ENCODE measurements at regions not wholly inside any gene's neighbourhood (a gene's known extent, or its start where the extent isn't known, plus 50 kb on each side); places are given as distances from the start of the nearest gene placed in this dataset.

DNA sequence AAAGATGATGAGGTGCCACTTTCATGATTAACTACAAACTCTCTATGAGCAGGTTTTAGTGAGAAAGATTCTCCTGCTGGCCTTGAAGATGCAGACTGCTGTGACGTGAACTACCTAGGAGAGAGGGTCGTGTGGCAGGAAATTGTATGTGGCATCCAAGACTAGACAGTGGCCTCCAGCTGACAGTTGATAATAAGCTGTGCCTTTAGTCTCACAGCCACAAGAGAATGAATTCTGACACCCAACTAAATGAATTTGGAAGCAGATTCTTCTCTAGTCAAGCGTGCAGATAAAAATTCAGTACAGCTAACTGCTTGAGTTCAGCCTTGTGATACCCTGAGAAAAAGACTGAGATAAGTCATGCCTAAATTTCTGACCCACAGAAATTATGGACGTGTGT, 169.0 kb upstream of the COL3A1 start:
- 68% methylated on average over 4 of the region's 4 CpGs for WGBS (ENCODE audit: low lambda C conversion rate)
- CTCF ChIA-PET, result no interaction called here
- TF ChIP-seq, protein P1, sequence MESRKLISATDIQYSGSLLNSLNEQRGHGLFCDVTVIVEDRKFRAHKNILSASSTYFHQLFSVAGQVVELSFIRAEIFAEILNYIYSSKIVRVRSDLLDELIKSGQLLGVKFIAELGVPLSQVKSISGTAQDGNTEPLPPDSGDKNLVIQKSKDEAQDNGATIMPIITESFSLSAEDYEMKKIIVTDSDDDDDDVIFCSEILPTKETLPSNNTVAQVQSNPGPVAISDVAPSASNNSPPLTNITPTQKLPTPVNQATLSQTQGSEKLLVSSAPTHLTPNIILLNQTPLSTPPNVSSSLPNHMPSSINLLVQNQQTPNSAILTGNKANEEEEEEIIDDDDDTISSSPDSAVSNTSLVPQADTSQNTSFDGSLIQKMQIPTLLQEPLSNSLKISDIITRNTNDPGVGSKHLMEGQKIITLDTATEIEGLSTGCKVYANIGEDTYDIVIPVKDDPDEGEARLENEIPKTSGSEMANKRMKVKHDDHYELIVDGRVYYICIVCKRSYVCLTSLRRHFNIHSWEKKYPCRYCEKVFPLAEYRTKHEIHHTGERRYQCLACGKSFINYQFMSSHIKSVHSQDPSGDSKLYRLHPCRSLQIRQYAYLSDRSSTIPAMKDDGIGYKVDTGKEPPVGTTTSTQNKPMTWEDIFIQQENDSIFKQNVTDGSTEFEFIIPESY (IDR thresholded peaks at IDR 0.05; ENCODE audit: borderline replicate concordance, low read depth), result no peak
- TF ChIP-seq, protein P2, sequence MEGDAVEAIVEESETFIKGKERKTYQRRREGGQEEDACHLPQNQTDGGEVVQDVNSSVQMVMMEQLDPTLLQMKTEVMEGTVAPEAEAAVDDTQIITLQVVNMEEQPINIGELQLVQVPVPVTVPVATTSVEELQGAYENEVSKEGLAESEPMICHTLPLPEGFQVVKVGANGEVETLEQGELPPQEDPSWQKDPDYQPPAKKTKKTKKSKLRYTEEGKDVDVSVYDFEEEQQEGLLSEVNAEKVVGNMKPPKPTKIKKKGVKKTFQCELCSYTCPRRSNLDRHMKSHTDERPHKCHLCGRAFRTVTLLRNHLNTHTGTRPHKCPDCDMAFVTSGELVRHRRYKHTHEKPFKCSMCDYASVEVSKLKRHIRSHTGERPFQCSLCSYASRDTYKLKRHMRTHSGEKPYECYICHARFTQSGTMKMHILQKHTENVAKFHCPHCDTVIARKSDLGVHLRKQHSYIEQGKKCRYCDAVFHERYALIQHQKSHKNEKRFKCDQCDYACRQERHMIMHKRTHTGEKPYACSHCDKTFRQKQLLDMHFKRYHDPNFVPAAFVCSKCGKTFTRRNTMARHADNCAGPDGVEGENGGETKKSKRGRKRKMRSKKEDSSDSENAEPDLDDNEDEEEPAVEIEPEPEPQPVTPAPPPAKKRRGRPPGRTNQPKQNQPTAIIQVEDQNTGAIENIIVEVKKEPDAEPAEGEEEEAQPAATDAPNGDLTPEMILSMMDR (IDR thresholded peaks at IDR 0.05), result no peak
- TF ChIP-seq TEAD4 (IDR thresholded peaks at IDR 0.05; ENCODE audit: borderline replicate concordance, insufficient read depth) (no peak), FOSL2 (IDR thresholded peaks at IDR 0.05; ENCODE audit: borderline replicate concordance, low read depth) (no peak), FOXJ3 (CRISPR knock-in tag; IDR thresholded peaks at IDR 0.05) (no peak), TAF1 (IDR thresholded peaks at IDR 0.05; ENCODE audit: borderline replicate concordance, low read depth, low read length) (no peak), RAD21 (IDR thresholded peaks at IDR 0.05; ENCODE audit: low read length) (no peak), FOXM1 (IDR thresholded peaks at IDR 0.05; ENCODE audit: low read depth) (no peak), POLR2AphosphoS5 (IDR thresholded peaks at IDR 0.05; ENCODE audit: low read depth, low read length) (no peak), CHD2 (IDR thresholded peaks at IDR 0.05; ENCODE audit: low read length, partially characterized antibody) (no peak)
- TF ChIP-seq, protein P3, sequence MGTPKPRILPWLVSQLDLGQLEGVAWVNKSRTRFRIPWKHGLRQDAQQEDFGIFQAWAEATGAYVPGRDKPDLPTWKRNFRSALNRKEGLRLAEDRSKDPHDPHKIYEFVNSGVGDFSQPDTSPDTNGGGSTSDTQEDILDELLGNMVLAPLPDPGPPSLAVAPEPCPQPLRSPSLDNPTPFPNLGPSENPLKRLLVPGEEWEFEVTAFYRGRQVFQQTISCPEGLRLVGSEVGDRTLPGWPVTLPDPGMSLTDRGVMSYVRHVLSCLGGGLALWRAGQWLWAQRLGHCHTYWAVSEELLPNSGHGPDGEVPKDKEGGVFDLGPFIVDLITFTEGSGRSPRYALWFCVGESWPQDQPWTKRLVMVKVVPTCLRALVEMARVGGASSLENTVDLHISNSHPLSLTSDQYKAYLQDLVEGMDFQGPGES (IDR thresholded peaks at IDR 0.05; ENCODE audit: low read depth, low read length), result no peak
- TF ChIP-seq, protein P4, sequence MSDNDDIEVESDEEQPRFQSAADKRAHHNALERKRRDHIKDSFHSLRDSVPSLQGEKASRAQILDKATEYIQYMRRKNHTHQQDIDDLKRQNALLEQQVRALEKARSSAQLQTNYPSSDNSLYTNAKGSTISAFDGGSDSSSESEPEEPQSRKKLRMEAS (IDR thresholded peaks at IDR 0.05; ENCODE audit: low read depth), result no peak
- TF ChIP-seq, protein P5, sequence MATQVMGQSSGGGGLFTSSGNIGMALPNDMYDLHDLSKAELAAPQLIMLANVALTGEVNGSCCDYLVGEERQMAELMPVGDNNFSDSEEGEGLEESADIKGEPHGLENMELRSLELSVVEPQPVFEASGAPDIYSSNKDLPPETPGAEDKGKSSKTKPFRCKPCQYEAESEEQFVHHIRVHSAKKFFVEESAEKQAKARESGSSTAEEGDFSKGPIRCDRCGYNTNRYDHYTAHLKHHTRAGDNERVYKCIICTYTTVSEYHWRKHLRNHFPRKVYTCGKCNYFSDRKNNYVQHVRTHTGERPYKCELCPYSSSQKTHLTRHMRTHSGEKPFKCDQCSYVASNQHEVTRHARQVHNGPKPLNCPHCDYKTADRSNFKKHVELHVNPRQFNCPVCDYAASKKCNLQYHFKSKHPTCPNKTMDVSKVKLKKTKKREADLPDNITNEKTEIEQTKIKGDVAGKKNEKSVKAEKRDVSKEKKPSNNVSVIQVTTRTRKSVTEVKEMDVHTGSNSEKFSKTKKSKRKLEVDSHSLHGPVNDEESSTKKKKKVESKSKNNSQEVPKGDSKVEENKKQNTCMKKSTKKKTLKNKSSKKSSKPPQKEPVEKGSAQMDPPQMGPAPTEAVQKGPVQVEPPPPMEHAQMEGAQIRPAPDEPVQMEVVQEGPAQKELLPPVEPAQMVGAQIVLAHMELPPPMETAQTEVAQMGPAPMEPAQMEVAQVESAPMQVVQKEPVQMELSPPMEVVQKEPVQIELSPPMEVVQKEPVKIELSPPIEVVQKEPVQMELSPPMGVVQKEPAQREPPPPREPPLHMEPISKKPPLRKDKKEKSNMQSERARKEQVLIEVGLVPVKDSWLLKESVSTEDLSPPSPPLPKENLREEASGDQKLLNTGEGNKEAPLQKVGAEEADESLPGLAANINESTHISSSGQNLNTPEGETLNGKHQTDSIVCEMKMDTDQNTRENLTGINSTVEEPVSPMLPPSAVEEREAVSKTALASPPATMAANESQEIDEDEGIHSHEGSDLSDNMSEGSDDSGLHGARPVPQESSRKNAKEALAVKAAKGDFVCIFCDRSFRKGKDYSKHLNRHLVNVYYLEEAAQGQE (IDR thresholded peaks at IDR 0.05; ENCODE audit: low read depth, low read length), result no peak
- TF ChIP-seq, protein P6, sequence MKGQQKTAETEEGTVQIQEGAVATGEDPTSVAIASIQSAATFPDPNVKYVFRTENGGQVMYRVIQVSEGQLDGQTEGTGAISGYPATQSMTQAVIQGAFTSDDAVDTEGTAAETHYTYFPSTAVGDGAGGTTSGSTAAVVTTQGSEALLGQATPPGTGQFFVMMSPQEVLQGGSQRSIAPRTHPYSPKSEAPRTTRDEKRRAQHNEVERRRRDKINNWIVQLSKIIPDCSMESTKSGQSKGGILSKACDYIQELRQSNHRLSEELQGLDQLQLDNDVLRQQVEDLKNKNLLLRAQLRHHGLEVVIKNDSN (IDR thresholded peaks at IDR 0.05; ENCODE audit: borderline replicate concordance, low read depth), result no peak
- Histone ChIP-seq H3K4me3 (ENCODE audit: low read depth in 2 of 2, low read length in 1 of 2) (no peak overlapping the region), H3F3A (replicated peaks; ENCODE audit: insufficient read depth) (peaks cover 17% of the 10 kb centered on the region), H3K4me1 (ENCODE audit: control insufficient read depth in 1 of 2, insufficient read depth in 2 of 2, low read depth in 1 of 2, low read length in 1 of 2) (0 out of 4 replicates have a peak, but pooled peaks cover 0 to 8% of the 10 kb centered on the region in 2 experiments), H3K9me3 (no peaks in the 10 kb centered on the region), H3K9ac (no peak overlapping the region), H3K79me2 (ENCODE audit: insufficient read depth) (no peaks in the 10 kb centered on the region), H4K20me1 (ENCODE audit: insufficient read depth) (no peaks in the 10 kb centered on the region), H3K36me3 (replicated peaks in 1 of 2; ENCODE audit: control insufficient read depth in 1 of 2, insufficient read depth in 2 of 2, low read length in 1 of 2) (no peaks in the 10 kb centered on the region), H3K4me2 (no peak overlapping the region), H3K27ac (ENCODE audit: low read depth in 2 of 2, low read length in 1 of 2) (no peak overlapping the region), H3K9me2 (no peaks in the 10 kb centered on the region), H2AFZ (ENCODE audit: low read depth) (no peak overlapping the region), H3K27me3 (ENCODE audit: insufficient read depth) (no peaks in the 10 kb centered on the region)
- POLR2A ChIA-PET, result no interaction called here
- no peak for DNase-seq

Measured in SK-N-SH (cell line).